HG03064 (cell line): ENCODE measurements at regions not wholly inside any gene's neighbourhood (a gene's known extent, or its start where the extent isn't known, plus 50 kb on each side); places are given as distances from the start of the nearest gene placed in this dataset.

Source experiments
- ATAC-seq: cut with Tn5 transposase; IDR thresholded peaks from one replicate; pipeline ENCODE4 v1.9.1; 2021; ENCODE audit warnings: low read depth; ENCODE audit not compliant: unreplicated experiment

DNA sequence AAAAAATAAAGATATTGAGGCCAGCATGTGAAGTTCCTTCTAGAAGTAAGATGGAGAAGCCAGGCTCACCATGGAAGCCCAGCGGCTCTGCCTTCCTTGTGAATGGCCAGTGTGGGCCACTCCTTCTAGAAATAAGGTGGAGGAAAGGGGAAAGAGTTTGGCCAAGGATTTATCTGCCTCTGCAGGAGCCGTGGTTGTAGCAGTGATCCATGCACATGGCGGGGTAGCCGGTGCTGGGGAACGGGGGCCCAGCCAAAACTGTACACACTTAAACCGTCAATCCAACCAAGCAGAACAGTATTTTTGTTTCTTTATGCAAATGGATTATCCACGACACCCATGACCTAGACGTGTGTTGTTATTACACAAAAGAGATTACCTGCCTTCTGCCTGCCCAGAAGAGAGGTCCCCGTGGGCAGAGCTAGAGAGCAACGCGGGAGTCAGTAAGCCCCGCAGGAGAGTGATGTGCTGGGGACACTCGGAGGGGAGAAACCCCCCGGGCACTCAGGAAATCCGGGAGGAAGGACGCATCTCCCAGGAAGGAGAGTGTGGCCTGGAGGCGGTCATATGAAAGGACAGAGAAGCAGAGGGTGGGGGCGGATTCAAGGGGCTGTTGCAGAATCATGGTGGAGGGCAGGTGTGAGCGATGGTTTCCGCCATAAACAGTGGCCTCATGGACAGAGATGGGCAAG, 218.4 kb upstream of the PPP2R2D start:
- ATAC-seq: no peak

- ATAC-seq: no peak
Observed at GRCh38 chr10:131683281-131683861, 217.4 kb upstream of the PPP2R2D start.

GRCh38 chr10:131683941-131684340, 216.9 kb upstream of the PPP2R2D start:
- no peak for ATAC-seq

DNA sequence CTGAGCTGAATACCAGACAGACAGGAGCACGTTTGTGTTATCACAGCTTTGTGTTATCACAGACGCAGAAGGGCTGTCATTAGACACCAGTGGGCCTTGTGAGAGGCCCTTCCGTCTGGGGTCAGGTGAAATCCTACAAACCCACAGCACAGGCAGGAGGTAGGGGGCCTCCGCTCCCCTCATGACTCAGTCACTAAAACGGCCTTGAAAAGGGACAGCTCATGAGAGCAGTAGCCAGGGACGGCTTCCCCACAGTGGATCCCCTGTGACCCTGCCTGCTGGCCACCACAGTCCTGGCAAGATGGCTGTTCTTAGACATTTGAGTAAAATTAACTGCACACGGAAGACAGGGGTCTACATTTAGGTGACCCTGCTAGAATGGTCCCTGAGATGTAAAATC, 215.8 kb upstream of the PPP2R2D start:
- no peak for ATAC-seq

DNA sequence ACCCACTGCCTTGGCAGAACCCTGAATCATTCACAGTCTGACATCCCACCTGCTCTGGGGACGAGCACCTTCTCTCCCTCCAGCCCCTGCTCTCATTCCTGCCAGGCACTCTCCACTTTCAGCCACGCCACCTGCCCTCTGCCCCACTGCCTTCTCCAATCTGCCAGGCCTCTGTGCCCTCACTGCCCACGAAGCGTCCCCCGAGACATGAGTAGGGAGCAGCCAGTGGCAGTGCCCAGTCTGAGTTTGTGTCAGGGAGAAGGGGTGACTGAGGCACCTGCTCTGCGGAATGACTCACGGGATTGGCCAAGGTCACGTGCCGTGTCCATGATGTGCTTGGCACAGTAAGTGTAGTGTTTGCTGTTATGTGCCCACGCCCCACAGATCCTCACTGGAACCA, 215.2 kb upstream of the PPP2R2D start:
- no peak for ATAC-seq

GRCh38 chr10:131686781-131687420, 213.9 kb upstream of the PPP2R2D start:
- ATAC-seq: no peak

- ATAC-seq: no peak
Observed at GRCh38 chr10:131688304-131688703, 212.5 kb upstream of the PPP2R2D start.

DNA sequence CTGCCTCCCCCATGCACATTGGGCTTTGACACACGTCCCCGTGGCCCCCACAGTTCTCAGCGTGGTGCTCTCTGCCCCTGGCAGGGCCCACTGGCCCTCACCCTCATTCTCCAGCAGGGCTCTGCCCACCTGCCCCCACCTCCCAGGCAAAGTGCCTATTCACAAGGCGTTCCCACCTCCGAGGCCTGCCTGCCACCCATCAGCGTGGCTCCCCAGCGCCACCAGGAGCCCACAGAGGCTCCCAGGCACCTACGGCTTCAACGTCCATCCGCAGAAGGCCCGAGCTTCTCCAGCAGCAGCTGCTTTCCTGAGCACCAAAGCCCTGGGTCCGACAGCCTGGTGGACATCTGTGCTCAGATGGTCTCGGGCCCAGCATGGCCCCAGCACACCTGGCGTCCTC, 211.8 kb upstream of the PPP2R2D start:
- ATAC-seq: no peak

- no peak for ATAC-seq
Observed at GRCh38 chr10:131689486-131689885, 211.3 kb upstream of the PPP2R2D start.

GRCh38 chr10:131689954-131690757, 210.7 kb upstream of the PPP2R2D start:
- no peak for ATAC-seq

- no peak for ATAC-seq
Observed at GRCh38 chr10:131690805-131691239, 210.0 kb upstream of the PPP2R2D start.

DNA sequence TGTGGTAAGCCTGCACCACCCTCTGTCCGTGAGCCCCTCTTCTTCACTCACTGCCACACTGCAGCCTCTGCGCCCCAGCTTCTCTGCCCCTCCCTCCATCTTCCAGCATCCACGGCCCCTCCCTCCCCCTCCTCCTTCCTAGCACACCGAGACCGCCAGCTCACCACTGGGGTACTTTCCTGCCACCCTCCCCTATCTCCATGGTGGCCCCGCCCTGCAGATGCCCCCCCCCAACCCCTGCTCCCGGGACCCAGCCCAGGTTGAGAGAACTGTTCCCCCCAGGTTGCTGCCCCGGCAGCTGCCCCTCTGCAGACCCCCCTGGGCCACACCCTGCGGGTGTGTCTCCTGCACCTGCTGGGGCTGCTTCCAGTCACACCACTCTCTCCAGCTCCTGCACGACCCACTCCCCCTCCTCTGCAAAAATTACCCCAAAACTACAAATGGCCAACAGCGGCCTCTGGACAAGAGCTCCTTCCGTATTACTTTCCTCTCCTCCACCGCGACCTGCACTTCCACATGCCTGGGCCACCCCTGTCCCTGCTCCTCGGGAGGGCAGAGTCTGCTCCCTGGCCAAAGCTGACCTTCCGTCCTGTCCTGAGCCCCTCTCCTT, 209.2 kb upstream of the PPP2R2D start:
- no peak for ATAC-seq

DNA sequence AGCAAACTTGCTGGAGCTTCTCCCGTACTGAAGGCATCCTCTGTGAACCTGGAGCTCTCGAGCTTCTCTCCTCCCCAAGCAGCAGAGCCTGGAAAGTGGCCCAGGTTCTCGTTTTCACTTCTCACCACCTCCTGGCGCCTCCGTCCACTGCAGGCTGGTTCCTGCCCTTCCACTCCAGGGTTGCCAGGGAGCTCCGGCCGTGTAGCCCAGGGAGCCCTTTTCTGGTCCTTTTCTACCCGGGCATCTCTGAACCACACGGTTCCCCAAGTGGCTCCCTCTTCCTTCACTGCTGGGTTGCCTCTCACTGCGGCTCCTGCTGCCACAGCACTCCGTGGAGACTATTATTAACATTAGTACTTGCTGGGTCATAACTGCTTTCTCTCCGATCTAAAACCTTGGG, 208.6 kb upstream of the PPP2R2D start:
- no peak for ATAC-seq

DNA sequence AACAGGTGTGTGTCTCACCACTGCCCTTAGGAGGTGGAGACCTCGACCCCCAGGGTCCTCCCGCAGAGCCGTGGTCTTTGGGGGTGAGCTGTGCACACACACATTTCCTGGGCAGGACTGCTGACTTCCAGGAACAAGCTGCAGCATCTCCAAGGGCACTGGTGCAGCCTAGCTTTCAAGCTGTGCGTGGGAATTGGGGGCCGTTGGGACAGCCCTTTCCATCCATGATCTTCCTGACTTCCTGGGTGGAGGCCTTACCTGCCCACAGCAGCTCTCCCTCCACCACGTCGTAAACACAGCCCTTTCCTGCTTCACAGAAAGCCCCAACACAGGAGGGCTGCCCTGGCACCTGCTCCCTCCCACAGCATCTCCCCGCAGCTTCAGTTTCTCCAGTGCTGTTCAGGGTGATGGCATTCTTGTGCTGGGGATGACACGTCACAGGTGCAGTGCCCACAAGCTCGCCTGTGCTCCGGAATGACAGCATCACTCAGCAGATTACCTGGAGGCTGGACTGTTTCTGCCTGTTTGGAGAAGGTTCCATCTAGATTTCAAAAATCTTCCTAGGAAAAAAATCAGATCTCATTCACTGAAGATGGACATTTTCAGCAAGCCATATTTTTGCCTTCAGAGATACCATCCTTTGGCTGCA, 208.0 kb upstream of the PPP2R2D start:
- ATAC-seq: no peak

GRCh38 chr10:131693766-131694165, 207.0 kb upstream of the PPP2R2D start:
- ATAC-seq: no peak

GRCh38 chr10:131694168-131694780, 206.5 kb upstream of the PPP2R2D start:
- ATAC-seq: no peak

DNA sequence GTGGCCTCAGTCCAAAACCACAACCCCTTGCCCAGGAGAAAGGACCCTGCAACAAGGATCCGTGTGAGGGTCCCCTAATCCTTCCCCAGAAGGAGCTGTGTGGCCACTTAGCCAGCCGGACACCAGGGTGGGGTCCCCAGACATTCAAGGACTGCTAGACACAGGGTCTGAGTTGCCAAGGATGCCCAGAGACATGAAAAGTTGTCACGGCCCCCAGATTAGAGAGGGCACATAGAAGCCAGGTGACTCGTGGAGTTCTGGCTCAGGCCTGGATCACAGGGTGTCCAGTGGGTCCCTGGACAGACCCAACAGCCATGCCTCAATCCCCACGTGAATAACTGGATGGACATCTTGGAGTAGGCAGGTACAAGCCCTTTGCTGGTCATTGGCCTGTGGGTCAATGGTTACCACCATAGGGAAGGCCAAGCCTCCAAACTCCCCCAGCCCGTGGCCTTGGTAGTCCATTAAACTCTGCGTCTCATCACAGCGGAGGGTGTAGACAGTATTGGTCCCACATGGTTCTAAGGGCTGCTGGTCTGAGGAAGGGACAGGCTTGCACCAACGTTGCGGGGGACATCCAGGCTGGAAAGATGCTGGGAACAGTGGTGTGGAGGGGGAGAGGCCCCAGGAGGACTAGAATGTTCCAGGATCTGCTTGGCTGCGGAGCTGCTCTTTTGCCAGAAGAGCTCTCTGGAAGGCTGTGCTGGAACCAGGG, 205.9 kb upstream of the PPP2R2D start:
- ATAC-seq: no peak

- ATAC-seq: no peak
Observed at GRCh38 chr10:131695496-131696165, 205.2 kb upstream of the PPP2R2D start.
